Fibroblast of lung (primary cell): ENCODE measurements at regions not wholly inside any gene's neighbourhood (a gene's known extent, or its start where the extent isn't known, plus 50 kb on each side); places are given as distances from the start of the nearest gene placed in this dataset.

Source experiments
- DNase-seq, 2 donors: peaks; one replicate each; pipeline versions ENCODE4 v3.0.0 to v3.0.0-alpha.2; 2010; ENCODE audit warnings: low read depth in 2 of 2
- H2AFZ ChIP-seq: 2 replicates; pipeline ENCODE4 v1.5.1; 2012; ENCODE audit warnings: low read length, control low read depth, inconsistent platforms
- H3K27ac ChIP-seq: 2 replicates; pipeline ENCODE4 v1.5.1; 2011; ENCODE audit warnings: low read length, control low read depth; ENCODE audit not compliant: insufficient read depth
- H3K27me3 ChIP-seq: 2 replicates; pipeline ENCODE4 v1.5.1; 2011; ENCODE audit warnings: mild to moderate bottlenecking, low read length; ENCODE audit not compliant: control insufficient read depth, insufficient read depth
- H3K36me3 ChIP-seq: 2 replicates; pipeline ENCODE4 v1.5.1; 2011; ENCODE audit warnings: low read length; ENCODE audit not compliant: control insufficient read depth, insufficient read depth
- H3K4me1 ChIP-seq: 2 replicates; pipeline ENCODE4 v1.5.1; 2011; ENCODE audit warnings: low read length; ENCODE audit not compliant: control insufficient read depth, insufficient read depth; ENCODE audit errors: extremely low read depth
- H3K4me2 ChIP-seq: 2 replicates; pipeline ENCODE4 v1.5.1; 2011; ENCODE audit warnings: low read length, control low read depth; ENCODE audit not compliant: insufficient read depth; ENCODE audit errors: extremely low read depth
- H3K4me3 ChIP-seq, 4 experiments: fragments of 200-600 bp in 1 of 4; sonication (generic) in 1 of 4; replicated peaks in 1 of 4; 2 replicates each; pipeline ENCODE4 v1.5.1; 2011 to 2016; ENCODE audit warnings: low read length in 4 of 4, low read depth in 3 of 4, mild to moderate bottlenecking in 3 of 4, control low read depth in 2 of 4, inconsistent platforms in 1 of 4, mixed read lengths in 1 of 4; ENCODE audit not compliant: insufficient read depth in 1 of 4; ENCODE audit errors: control extremely low read depth in 1 of 4
- H3K79me2 ChIP-seq: 2 replicates; pipeline ENCODE4 v1.5.1; 2012; ENCODE audit warnings: mild to moderate bottlenecking, low read length, inconsistent platforms; ENCODE audit not compliant: control insufficient read depth, insufficient read depth
- H3K9ac ChIP-seq: 2 replicates; pipeline ENCODE4 v1.5.1; 2011; ENCODE audit warnings: mild to moderate bottlenecking, low read length, control low read depth; ENCODE audit not compliant: insufficient read depth
- H3K9me3 ChIP-seq: 2 replicates; pipeline ENCODE4 v1.5.1; 2012; ENCODE audit warnings: low read depth, low read length; ENCODE audit not compliant: control insufficient read depth, insufficient read depth
- H4K20me1 ChIP-seq: 2 replicates; pipeline ENCODE4 v1.5.1; 2011; ENCODE audit warnings: low read length; ENCODE audit not compliant: control insufficient read depth, insufficient read depth; ENCODE audit errors: extremely low read depth
- CTCF ChIP-seq, 2 donors: IDR thresholded peaks in 1 of 2; conservative IDR thresholded peaks in 1 of 2; 1 replicate in 1 of 2; 2 replicates in 1 of 2; pipeline ENCODE4 v1.5.1; 2011 to 2012; ENCODE audit warnings: low read length in 2 of 2, control low read depth in 1 of 2, inconsistent platforms in 1 of 2, low read depth in 1 of 2, mild to moderate bottlenecking in 1 of 2
- EZH2 ChIP-seq: IDR thresholded peaks from 2 replicates; pipeline ENCODE4 v1.5.1; 2012; ENCODE audit warnings: low read length, control low read depth, mild to moderate bottlenecking; ENCODE audit errors: missing control alignments

GRCh38 chr2:184530959-184531358 lies 67.4 kb upstream of the ZNF804A start:
- Histone ChIP-seq H4K20me1 (no peaks in the 10 kb centered on the region), H2AFZ (no peak overlapping the region), H3K4me2 (no peak overlapping the region), H3K36me3 (no peaks in the 10 kb centered on the region), H3K9ac (no peak overlapping the region), H3K79me2 (no peaks in the 10 kb centered on the region), H3K27ac (no peak overlapping the region), H3K4me1 (no peaks in the 10 kb centered on the region), H3K4me3 (no peak overlapping the region), H3K27me3 (no peaks in the 10 kb centered on the region), H3K9me3 (peaks cover 2% of the 10 kb centered on the region)
- DNase-seq, result no peak
- TF ChIP-seq EZH2, result no peak
- no peak for TF ChIP-seq CTCF (conservative IDR thresholded peaks at IDR 0.05 in 1 of 2, IDR thresholded peaks at IDR 0.05 in 1 of 2; ENCODE audit: low read depth in 1 of 2, low read length in 2 of 2)

GRCh38 chr2:184532551-184532950 lies 65.8 kb upstream of the ZNF804A start:
- no peaks in the 10 kb centered on the region for H3K36me3 ChIP-seq
- no peak for DNase-seq
- TF ChIP-seq CTCF (conservative IDR thresholded peaks at IDR 0.05 in 1 of 2, IDR thresholded peaks at IDR 0.05 in 1 of 2; ENCODE audit: low read depth in 1 of 2, low read length in 2 of 2) (no peak), EZH2 (no peak)
- H3K27ac ChIP-seq, result no peak overlapping the region
- H3K4me3 ChIP-seq, result no peak overlapping the region
- no peak overlapping the region for H3K9ac ChIP-seq
- H3K27me3 ChIP-seq, result no peaks in the 10 kb centered on the region
- H3K4me2 ChIP-seq, result no peak overlapping the region
- no peaks in the 10 kb centered on the region for H3K4me1 ChIP-seq
- no peak overlapping the region for H2AFZ ChIP-seq
- no peaks in the 10 kb centered on the region for H4K20me1 ChIP-seq
- H3K9me3 ChIP-seq, result peaks cover 2% of the 10 kb centered on the region
- H3K79me2 ChIP-seq, result no peaks in the 10 kb centered on the region

- no peaks in the 10 kb centered on the region for H3K79me2 ChIP-seq
- H4K20me1 ChIP-seq, result no peaks in the 10 kb centered on the region
- H2AFZ ChIP-seq, result no peak overlapping the region
- H3K36me3 ChIP-seq, result no peaks in the 10 kb centered on the region
- TF ChIP-seq CTCF (conservative IDR thresholded peaks at IDR 0.05 in 1 of 2, IDR thresholded peaks at IDR 0.05 in 1 of 2; ENCODE audit: low read depth in 1 of 2, low read length in 2 of 2) (no peak), EZH2 (no peak)
- H3K4me3 ChIP-seq, result no peak overlapping the region
- no peak overlapping the region for H3K4me2 ChIP-seq
- H3K9ac ChIP-seq, result no peak overlapping the region
- H3K4me1 ChIP-seq, result no peaks in the 10 kb centered on the region
- H3K27ac ChIP-seq, result no peak overlapping the region
- H3K9me3 ChIP-seq, result no peaks in the 10 kb centered on the region
- H3K27me3 ChIP-seq, result no peaks in the 10 kb centered on the region
- DNase-seq, result no peak
These were observed 63.3 kb upstream of the ZNF804A start for GRCh38 chr2:184534986-184535385.
